NCI-H1092 (cell line): ENCODE measurements at regions not wholly inside any gene's neighbourhood (a gene's known extent, or its start where the extent isn't known, plus 50 kb on each side); places are given as distances from the start of the nearest gene placed in this dataset.
"Not testable (repeated sequence)": the region's sequence is repeated elsewhere in the genome, so short reads cannot be mapped to it uniquely, and the experiment has no call there.

ENCODE experiments used
- DNase-seq: peaks from one replicate; lab custom pipeline; 2025; lab: John Stamatoyannopoulos, UW

GRCh38 chr4:18442957-18443356 lies 421.4 kb upstream of the LCORL start:
- no peak for DNase-seq

- no peak for DNase-seq
Measured at GRCh38 chr4:18441676-18442075, 420.1 kb upstream of the LCORL start.

- no peak for DNase-seq
Measured at GRCh38 chr4:18441203-18441590, 419.6 kb upstream of the LCORL start.

- no peak for DNase-seq
Measured at GRCh38 chr4:18440527-18441202, 419.1 kb upstream of the LCORL start.

GRCh38 chr4:18439311-18439710 lies 417.8 kb upstream of the LCORL start:
- DNase-seq: no peak

- no peak for DNase-seq
Measured at GRCh38 chr4:18435781-18436180, 414.2 kb upstream of the LCORL start.

GRCh38 chr4:18422685-18423084 lies 401.1 kb upstream of the LCORL start:
- no peak for DNase-seq

GRCh38 chr4:18421519-18421918 lies 400.0 kb upstream of the LCORL start:
- no peak for DNase-seq

- no peak for DNase-seq
Measured at GRCh38 chr4:18419780-18420179, 398.2 kb upstream of the LCORL start.

GRCh38 chr4:18418195-18418898 lies 396.8 kb upstream of the LCORL start:
- DNase-seq: not testable (repeated sequence)

GRCh38 chr4:18417651-18418050 lies 396.1 kb upstream of the LCORL start:
- DNase-seq: not testable (repeated sequence)

GRCh38 chr4:18406264-18406663 lies 384.7 kb upstream of the LCORL start:
- no peak for DNase-seq

- no peak for DNase-seq
Measured at GRCh38 chr4:18405054-18405453, 383.5 kb upstream of the LCORL start.

- no peak for DNase-seq
Measured at GRCh38 chr4:18404642-18405041, 383.1 kb upstream of the LCORL start.

- no peak for DNase-seq
Measured at GRCh38 chr4:18403327-18403726, 381.8 kb upstream of the LCORL start.

GRCh38 chr4:18401868-18402267 lies 380.3 kb upstream of the LCORL start:
- DNase-seq: no peak

GRCh38 chr4:18401425-18401824 lies 379.9 kb upstream of the LCORL start:
- no peak for DNase-seq

- peak; percentile 7 for DNase-seq
Measured at GRCh38 chr4:18398661-18399060, 377.1 kb upstream of the LCORL start.

GRCh38 chr4:18397681-18398390 lies 376.3 kb upstream of the LCORL start:
- no peak for DNase-seq

GRCh38 chr4:18394656-18395055 lies 373.1 kb upstream of the LCORL start:
- DNase-seq: no peak

- DNase-seq: no peak
Measured at GRCh38 chr4:18391354-18391728, 369.8 kb upstream of the LCORL start.

- no peak for DNase-seq
Measured at GRCh38 chr4:18390655-18391353, 369.2 kb upstream of the LCORL start.

- DNase-seq: peak; percentile 14
Measured at GRCh38 chr4:18389115-18389514, 367.6 kb upstream of the LCORL start.
